ENCODE measurements at regions not wholly inside any gene's neighbourhood (a gene's known extent, or its start where the extent isn't known, plus 50 kb on each side); places are given as distances from the start of the nearest gene placed in this dataset.

- TF ChIP-seq JUN (IDR thresholded peaks at IDR 0.05; ENCODE audit: borderline replicate concordance, insufficient read depth, insufficient read length, low read depth) (no peak), FOS (IDR thresholded peaks at IDR 0.05; ENCODE audit: borderline replicate concordance, insufficient read depth, low read length) (no peak), MYC (IDR thresholded peaks at IDR 0.05; ENCODE audit: low read depth, low read length) (no peak), CTCF (IDR thresholded peaks at IDR 0.05; ENCODE audit: extremely low read depth in 1 of 2, insufficient read depth in 1 of 2, low read depth in 1 of 2, low read length in 2 of 2) (no peak), GATA2 (IDR thresholded peaks at IDR 0.05; ENCODE audit: insufficient read depth, insufficient read length, low read depth, low read length) (no peak), MAX (IDR thresholded peaks at IDR 0.05; ENCODE audit: insufficient read depth, insufficient read length) (no peak)
- Histone ChIP-seq H2AFZ (ENCODE audit: low read depth, low read length) (no peak overlapping the region), H3K36me3 (ENCODE audit: control insufficient read depth in 2 of 2, extremely low read depth in 1 of 2, insufficient read depth in 2 of 2, low read length in 2 of 2) (no peaks in the 10 kb centered on the region), H4K20me1 (replicated peaks; ENCODE audit: control insufficient read depth, extremely low read depth, insufficient read depth, low read length) (no peaks in the 10 kb centered on the region), H3K9me1 (replicated peaks; ENCODE audit: control insufficient read depth, extremely low read depth, insufficient read depth, low read length) (no peaks in the 10 kb centered on the region), H3K4me2 (ENCODE audit: insufficient read depth, low read length) (no peak overlapping the region), H3K79me2 (ENCODE audit: control insufficient read depth, insufficient read depth, low read length) (no peaks in the 10 kb centered on the region), H3K27me3 (ENCODE audit: control insufficient read depth in 2 of 2, insufficient read depth in 2 of 2, low read length in 2 of 2) (no peaks in the 10 kb centered on the region), H3K27ac (ENCODE audit: insufficient read depth, low read depth, low read length) (no peak overlapping the region), H3K4me3 (replicated peaks in 1 of 3; ENCODE audit: insufficient read depth in 1 of 3, low read depth in 1 of 3, low read length in 3 of 3) (no peak overlapping the region), H3K9ac (replicated peaks; ENCODE audit: extremely low read depth, insufficient read depth, low read length) (no peak overlapping the region), H3K9me3 (replicated peaks; ENCODE audit: control insufficient read depth, insufficient read depth, low read length) (no peaks in the 10 kb centered on the region), H3K4me1 (ENCODE audit: control insufficient read depth, extremely low read depth, insufficient read depth, low read length) (no peaks in the 10 kb centered on the region)
- no TSS peak for BruUV-seq (replicated peaks)
- intact Hi-C loops (cut with micrococcal nuclease) = no loop called here
- no peak for FAIRE-seq
- ChIA-PET CTCF (no interaction called here), POLR2A (no interaction called here)
- no peak for DNase-seq (ENCODE audit: low read depth, low spot score)
- dilution Hi-C loops (cut with MboI; ENCODE audit: extremely low pct_ligation_motif_present, low sequenced_read_pairs) = no loop called here
These were observed 291.2 kb upstream of the SLC14A2 start for GRCh38 chr18:45324101-45324494.

Data from endothelial cell of umbilical vein (primary cell).